T-cell (primary cell): ENCODE measurements at regions not wholly inside any gene's neighbourhood (a gene's known extent, or its start where the extent isn't known, plus 50 kb on each side); places are given as distances from the start of the nearest gene placed in this dataset.

Experiments used
- ATAC-seq, 4 experiments: fragments of 200-7000 bp in 3 of 4; fragments of 150-1000 bp in 1 of 4; cut with Tn5 transposase; replicated peaks in 1 of 4; 1 replicate in 3 of 4; 2 replicates in 1 of 4; pipeline ENCODE4 v1.10.0; 2021; ENCODE audit warnings: moderate library complexity in 3 of 4, mild to moderate bottlenecking in 2 of 4, moderate number of reproducible peaks in 1 of 4
- CTCF ChIA-PET, 2 donors: fragments of 300-600 bp; sonication (Branson Sonifier 250); formaldehyde crosslinking; loops; one replicate each; lab custom pipeline; 2022; ENCODE audit warnings: antibody characterized with exemption in 2 of 2; lab: Charles Lee
- POLR2A ChIA-PET, 2 donors: fragments of 300-600 bp; sonication (Branson Sonifier 250); formaldehyde crosslinking; loops; one replicate each; lab custom pipeline; 2022; ENCODE audit warnings: antibody characterized with exemption in 2 of 2; lab: Charles Lee
- DNase-seq, 35 experiments: peaks; one replicate each; pipeline versions ENCODE4 v3.0.0 to v3.0.0-alpha.2; 2013 to 2023
- H3K27ac ChIP-seq: one replicate; pipeline ENCODE4 v1.5.1; 2013; ENCODE audit warnings: low read length
- H3K27me3 ChIP-seq, 2 experiments: replicated peaks in 1 of 2; 1 replicate in 1 of 2; 2 replicates in 1 of 2; pipeline versions ENCODE4 v1.6.1 to v1.7.0; 2013; ENCODE audit warnings: low read length in 1 of 2, mixed read lengths in 1 of 2; ENCODE audit not compliant: control insufficient read depth in 2 of 2, insufficient read depth in 2 of 2; ENCODE audit errors: extremely low read depth in 1 of 2
- H3K36me3 ChIP-seq, 2 donors: 1 replicate in 1 of 2; 2 replicates in 1 of 2; pipeline versions ENCODE4 v1.6.1 to v1.7.0; 2013; ENCODE audit warnings: low read length in 1 of 2; ENCODE audit not compliant: control insufficient read depth in 2 of 2, insufficient read depth in 1 of 2; ENCODE audit errors: extremely low read depth in 1 of 2
- H3K4me1 ChIP-seq, 2 experiments: 1 replicate in 1 of 2; 2 replicates in 1 of 2; pipeline versions ENCODE4 v1.6.1 to v1.7.0; 2013; ENCODE audit warnings: low read length in 2 of 2, mixed read lengths in 1 of 2; ENCODE audit not compliant: insufficient read depth in 2 of 2, control insufficient read depth in 1 of 2; ENCODE audit errors: extremely low read depth in 1 of 2
- H3K4me3 ChIP-seq, 2 donors: 1 replicate in 1 of 2; 2 replicates in 1 of 2; pipeline versions ENCODE4 v1.5.1 to v1.7.0; 2013; ENCODE audit warnings: mild to moderate bottlenecking in 2 of 2, low read length in 1 of 2, moderate library complexity in 1 of 2; ENCODE audit not compliant: control insufficient read depth in 1 of 2; ENCODE audit errors: extremely low read depth in 1 of 2
- H3K9me3 ChIP-seq: 2 replicates; pipeline ENCODE4 v1.7.0; 2013
- H3K27ac Mint-ChIP-seq, 2 donors: one replicate each; pipeline ENCODE4 v1.8.0; 2020 to 2021; ENCODE audit warnings: mild to moderate bottlenecking in 2 of 2, mixed read lengths in 2 of 2
- H3K27me3 Mint-ChIP-seq, 2 donors: one replicate each; pipeline ENCODE4 v1.8.0; 2021 to 2022; ENCODE audit warnings: mixed read lengths in 2 of 2
- H3K36me3 Mint-ChIP-seq: one replicate; pipeline ENCODE4 v1.8.0; 2021; ENCODE audit warnings: mixed read lengths
- H3K4me1 Mint-ChIP-seq, 3 donors: one replicate each; pipeline ENCODE4 v1.8.0; 2020 to 2022; ENCODE audit warnings: mixed read lengths in 3 of 3, mild to moderate bottlenecking in 1 of 3
- H3K4me3 Mint-ChIP-seq, 3 donors: one replicate each; pipeline ENCODE4 v1.8.0; 2020 to 2022; ENCODE audit warnings: mild to moderate bottlenecking in 3 of 3, mixed read lengths in 3 of 3, moderate library complexity in 3 of 3
- H3K9me3 Mint-ChIP-seq, 3 donors: one replicate each; pipeline ENCODE4 v1.8.0; 2020 to 2022; ENCODE audit warnings: mixed read lengths in 3 of 3
- WGBS: methylation state at CpG from one replicate; pipeline ENCODE4 v1.1.5; 2013; ENCODE audit warnings: missing lambda C conversion rate; ENCODE audit not compliant: insufficient coverage; 5-methylcytosine and 5-hydroxymethylcytosine counted together

DNA sequence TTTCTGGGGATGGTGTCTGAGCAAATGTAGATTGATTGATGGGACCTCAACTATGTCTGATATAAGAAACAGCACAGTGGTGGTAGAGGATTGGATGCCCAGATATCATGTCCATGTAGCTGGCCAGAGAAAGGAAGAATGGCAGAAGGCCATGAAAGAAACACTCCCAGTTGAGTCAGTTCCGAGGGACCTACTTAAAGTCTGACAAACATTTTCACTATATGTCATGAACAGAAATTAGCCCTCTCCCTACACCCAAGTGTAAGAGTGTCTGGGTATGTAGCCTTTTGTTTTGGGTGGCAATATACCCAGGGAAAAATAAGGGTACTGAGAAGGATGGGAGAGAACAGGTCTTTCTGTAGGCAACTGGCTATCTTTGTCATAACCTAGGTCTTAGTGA is 434.2 kb downstream of the BCKDHB start:
- Mint-ChIP-seq H3K9me3 (peaks cover 0 to 5% (median under 1%) of the 10 kb centered on the region in 3 donors), H3K4me3 (no peak overlapping the region), H3K36me3 (no peaks in the 10 kb centered on the region), H3K4me1 (no peaks in the 10 kb centered on the region), H3K27me3 (peaks cover 4 to 12% of the 10 kb centered on the region in 2 donors), H3K27ac (no peak overlapping the region)
- ChIA-PET CTCF (no interaction called here), POLR2A (no interaction called here)
- Histone ChIP-seq H3K4me1 (no peaks in the 10 kb centered on the region), H3K27me3 (peaks cover 0 to 2% of the 10 kb centered on the region in 2 experiments), H3K9me3 (no peaks in the 10 kb centered on the region), H3K27ac (no peak overlapping the region), H3K36me3 (no peaks in the 10 kb centered on the region), H3K4me3 (no peak overlapping the region)
- WGBS, result no CpG with 5 or more reads among the region's 1 CpG
- DNase-seq (no peak), ATAC-seq (no peak)

DNA sequence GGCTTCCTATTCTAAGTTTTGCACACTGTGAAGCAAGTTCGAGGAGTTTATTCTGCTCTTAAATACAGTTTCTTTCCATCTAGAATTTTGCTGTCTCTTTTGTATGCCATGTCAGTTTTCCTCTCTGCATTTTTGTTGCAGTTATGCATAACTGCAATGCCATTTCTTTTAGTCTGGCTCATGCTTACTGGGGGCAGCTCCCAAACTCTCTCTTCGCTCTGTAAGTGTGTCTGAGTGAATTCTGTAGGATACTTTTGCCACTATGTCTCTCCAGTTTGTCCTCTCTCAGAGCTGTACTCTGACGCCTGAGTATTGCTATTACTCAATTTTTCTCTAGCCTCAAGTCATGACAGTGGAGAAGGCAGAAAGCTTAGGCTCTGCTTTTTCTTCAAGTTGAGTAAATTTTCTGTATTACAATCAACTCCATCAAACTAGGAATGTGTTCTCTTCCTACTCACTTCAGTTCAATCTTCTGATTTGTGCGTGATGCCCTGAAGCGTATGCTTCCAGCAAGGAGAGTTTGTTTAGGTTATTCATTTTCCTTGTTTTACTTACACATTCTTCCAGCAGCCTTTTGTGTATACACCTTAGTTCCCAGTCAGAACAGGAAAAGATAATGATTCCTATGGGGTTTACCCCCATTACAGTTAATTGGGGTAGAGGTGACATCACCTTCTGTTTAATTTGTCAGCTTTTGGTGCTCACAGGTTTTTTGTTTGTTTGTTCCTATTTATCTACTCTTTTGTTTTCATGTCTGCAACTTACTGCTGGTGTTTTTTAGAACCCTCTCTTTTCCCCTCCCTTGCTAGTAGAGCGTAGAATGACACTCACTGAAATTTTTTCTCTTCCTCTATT is 430.9 kb downstream of the BCKDHB start:
- H3K4me1 ChIP-seq, result no peaks in the 10 kb centered on the region
- peaks cover 0 to 2% of the 10 kb centered on the region in 2 experiments for H3K27me3 ChIP-seq
- H3K36me3 ChIP-seq, result no peaks in the 10 kb centered on the region
- H3K36me3 Mint-ChIP-seq, result no peaks in the 10 kb centered on the region
- H3K9me3 Mint-ChIP-seq, result peaks cover 0 to 5% (median 2%) of the 10 kb centered on the region in 3 donors
- ChIA-PET POLR2A (no interaction called here), CTCF (no interaction called here)
- H3K27ac ChIP-seq, result no peak overlapping the region
- 83% methylated on average over 1 of the region's 6 CpGs for WGBS
- H3K9me3 ChIP-seq, result no peaks in the 10 kb centered on the region
- H3K27ac Mint-ChIP-seq, result no peak overlapping the region
- H3K4me3 Mint-ChIP-seq, result no peak overlapping the region
- peaks cover 4 to 12% of the 10 kb centered on the region in 2 donors for H3K27me3 Mint-ChIP-seq
- H3K4me3 ChIP-seq, result no peak overlapping the region
- DNase-seq (no peak), ATAC-seq (no peak)
- no peaks in the 10 kb centered on the region for H3K4me1 Mint-ChIP-seq

DNA sequence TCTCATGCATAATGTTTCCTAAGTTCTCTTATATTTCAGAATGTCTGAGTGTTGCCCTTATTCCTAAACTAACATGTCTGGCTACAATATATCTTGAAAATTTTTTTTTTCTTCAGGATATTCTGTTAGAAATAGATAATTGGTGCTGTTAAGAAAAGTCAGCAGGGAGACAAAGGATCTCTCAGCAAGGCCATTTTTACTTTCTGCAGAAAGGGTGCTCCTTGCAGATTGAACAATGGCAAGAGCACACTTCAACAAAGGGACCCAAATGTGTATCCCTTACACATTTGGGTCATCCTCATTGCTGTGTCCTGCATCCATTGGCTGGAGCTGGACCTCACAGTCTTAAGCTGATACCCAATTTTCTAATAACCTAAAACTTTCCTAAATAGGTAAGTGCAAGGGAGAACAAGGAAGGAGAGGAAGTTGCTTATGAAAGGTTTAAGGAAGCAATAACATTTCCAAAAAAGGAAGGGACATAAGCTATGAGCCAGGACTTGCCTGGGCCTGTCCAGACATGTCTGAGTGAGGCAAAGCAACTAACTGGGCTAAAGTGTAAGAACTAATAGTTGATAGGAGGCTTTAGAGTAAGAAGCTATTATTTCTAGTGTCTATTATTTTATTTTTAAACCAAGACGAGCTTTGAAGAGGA is 429.6 kb downstream of the BCKDHB start:
- WGBS, result no CpG with 5 or more reads among the region's 1 CpG
- peaks cover 0 to 5% of the 10 kb centered on the region in 2 donors for H3K27me3 Mint-ChIP-seq
- ChIA-PET POLR2A (no interaction called here), CTCF (no interaction called here)
- H3K36me3 ChIP-seq, result no peaks in the 10 kb centered on the region
- no peak overlapping the region for H3K27ac ChIP-seq
- H3K9me3 ChIP-seq, result no peaks in the 10 kb centered on the region
- H3K36me3 Mint-ChIP-seq, result no peaks in the 10 kb centered on the region
- H3K27ac Mint-ChIP-seq, result no peak overlapping the region
- no peak overlapping the region for H3K4me3 ChIP-seq
- H3K27me3 ChIP-seq, result peaks cover 0 to 2% of the 10 kb centered on the region in 2 experiments
- H3K4me1 ChIP-seq, result no peaks in the 10 kb centered on the region
- H3K4me1 Mint-ChIP-seq, result no peaks in the 10 kb centered on the region
- peaks cover 0 to 2% (median 0%) of the 10 kb centered on the region in 3 donors for H3K9me3 Mint-ChIP-seq
- ATAC-seq (no peak), DNase-seq (no peak)
- no peak overlapping the region for H3K4me3 Mint-ChIP-seq

GRCh38 chr6:80531681-80532619 is 425.5 kb downstream of the BCKDHB start:
- no peaks in the 10 kb centered on the region for H3K27me3 ChIP-seq
- H3K36me3 Mint-ChIP-seq, result no peaks in the 10 kb centered on the region
- DNase-seq (no peak), ATAC-seq (no peak)
- no peaks in the 10 kb centered on the region for H3K27me3 Mint-ChIP-seq
- no peak overlapping the region for H3K27ac Mint-ChIP-seq
- no peaks in the 10 kb centered on the region for H3K4me1 ChIP-seq
- no peaks in the 10 kb centered on the region for H3K4me1 Mint-ChIP-seq
- no peak overlapping the region for H3K27ac ChIP-seq
- H3K9me3 Mint-ChIP-seq, result peaks cover 0 to 2% (median 0%) of the 10 kb centered on the region in 3 donors
- H3K4me3 ChIP-seq, result no peak overlapping the region
- H3K9me3 ChIP-seq, result no peaks in the 10 kb centered on the region
- POLR2A ChIA-PET, result no interaction called here
- WGBS, result 29% methylated on average over 1 of the region's 4 CpGs
- H3K4me3 Mint-ChIP-seq, result no peak overlapping the region
- CTCF ChIA-PET, result no interaction called here
- H3K36me3 ChIP-seq, result no peaks in the 10 kb centered on the region

DNA sequence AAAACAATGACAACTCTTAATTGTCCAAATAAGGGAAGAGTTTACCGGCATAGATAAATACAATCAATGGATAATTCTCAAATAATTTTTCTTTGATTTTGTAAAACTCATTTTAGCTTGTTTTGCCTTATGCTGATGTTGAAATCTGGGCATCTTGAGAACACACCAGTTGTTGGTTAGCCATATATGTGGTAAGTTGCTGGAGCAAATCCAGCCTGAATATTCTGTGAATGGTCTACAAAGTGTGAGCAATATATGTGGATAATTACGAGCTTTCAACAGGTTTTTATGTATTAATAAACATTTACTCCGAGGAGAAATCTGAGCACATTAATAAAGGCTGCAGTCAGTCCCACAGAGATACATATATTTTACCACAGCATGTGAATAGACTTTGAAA is 423.6 kb downstream of the BCKDHB start:
- CTCF ChIA-PET, result no interaction called here
- no CpG with 5 or more reads among the region's 3 CpGs for WGBS
- Histone ChIP-seq H3K9me3 (no peaks in the 10 kb centered on the region), H3K4me1 (no peaks in the 10 kb centered on the region), H3K36me3 (no peaks in the 10 kb centered on the region), H3K27ac (no peak overlapping the region), H3K27me3 (no peaks in the 10 kb centered on the region), H3K4me3 (no peak overlapping the region)
- no peak overlapping the region for H3K4me3 Mint-ChIP-seq
- DNase-seq, result no peak
- no peak overlapping the region for H3K27ac Mint-ChIP-seq
- POLR2A ChIA-PET, result no interaction called here
- no peaks in the 10 kb centered on the region for H3K36me3 Mint-ChIP-seq
- H3K27me3 Mint-ChIP-seq, result no peaks in the 10 kb centered on the region
- no peaks in the 10 kb centered on the region for H3K4me1 Mint-ChIP-seq
- no peaks in the 10 kb centered on the region for H3K9me3 Mint-ChIP-seq
- no peak for ATAC-seq

DNA sequence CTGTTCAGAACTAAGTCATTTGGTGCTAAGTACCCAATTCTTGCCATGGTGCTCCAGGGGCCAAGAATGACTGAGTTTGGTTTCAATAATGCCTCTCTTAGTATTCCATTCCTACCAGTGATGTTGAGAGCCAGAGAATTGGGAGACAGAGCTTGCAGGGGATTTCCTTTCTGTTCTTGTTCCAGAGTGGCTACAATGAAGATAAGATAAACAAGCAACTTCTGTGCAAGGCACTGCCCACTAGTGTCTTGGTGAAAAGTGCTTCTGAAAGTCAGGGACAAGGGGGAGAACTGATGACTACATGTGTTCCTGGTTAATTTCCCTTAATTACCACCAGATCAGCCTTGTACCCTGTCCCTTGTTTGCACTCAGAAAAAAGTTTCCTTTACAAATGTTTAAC is 421.6 kb downstream of the BCKDHB start:
- CTCF ChIA-PET, result no interaction called here
- Histone ChIP-seq H3K27me3 (no peaks in the 10 kb centered on the region), H3K4me3 (no peak overlapping the region), H3K27ac (no peak overlapping the region), H3K9me3 (no peaks in the 10 kb centered on the region), H3K36me3 (no peaks in the 10 kb centered on the region), H3K4me1 (no peaks in the 10 kb centered on the region)
- Mint-ChIP-seq H3K9me3 (peaks cover 0 to 6% (median 0%) of the 10 kb centered on the region in 3 donors), H3K36me3 (no peaks in the 10 kb centered on the region), H3K27me3 (no peaks in the 10 kb centered on the region), H3K4me3 (no peak overlapping the region), H3K4me1 (no peaks in the 10 kb centered on the region), H3K27ac (no peak overlapping the region)
- ATAC-seq (no peak), DNase-seq (no peak)
- POLR2A ChIA-PET, result no interaction called here
